Fibroblast of upper back skin (primary cell): ENCODE measurements at regions not wholly inside any gene's neighbourhood (a gene's known extent, or its start where the extent isn't known, plus 50 kb on each side); places are given as distances from the start of the nearest gene placed in this dataset.

Source experiments
- DNase-seq: peaks from one replicate; pipeline ENCODE4 v3.0.0-alpha.2; 2013

DNA sequence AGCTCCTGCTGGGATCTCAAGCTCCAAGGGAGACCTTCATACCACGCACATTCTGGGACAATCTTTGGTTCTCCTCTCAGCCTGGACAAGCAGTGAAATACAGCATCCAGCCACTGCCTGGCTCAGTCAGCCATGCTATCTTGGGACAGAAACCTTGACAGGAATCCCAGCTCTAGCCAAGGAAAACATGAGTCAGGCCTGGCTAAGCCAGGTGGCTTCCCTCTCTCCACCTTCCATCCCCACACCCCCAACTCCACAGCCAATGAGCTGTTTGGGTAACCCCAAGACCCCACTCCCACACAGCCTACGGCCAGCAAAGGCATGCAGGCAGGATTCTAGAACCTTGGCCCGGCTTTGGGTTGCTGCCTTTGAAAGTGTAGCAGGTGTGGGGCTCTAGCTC is 64.9 kb downstream of the MCFD2 start:
- DNase-seq = peak; percentile 91

DNA sequence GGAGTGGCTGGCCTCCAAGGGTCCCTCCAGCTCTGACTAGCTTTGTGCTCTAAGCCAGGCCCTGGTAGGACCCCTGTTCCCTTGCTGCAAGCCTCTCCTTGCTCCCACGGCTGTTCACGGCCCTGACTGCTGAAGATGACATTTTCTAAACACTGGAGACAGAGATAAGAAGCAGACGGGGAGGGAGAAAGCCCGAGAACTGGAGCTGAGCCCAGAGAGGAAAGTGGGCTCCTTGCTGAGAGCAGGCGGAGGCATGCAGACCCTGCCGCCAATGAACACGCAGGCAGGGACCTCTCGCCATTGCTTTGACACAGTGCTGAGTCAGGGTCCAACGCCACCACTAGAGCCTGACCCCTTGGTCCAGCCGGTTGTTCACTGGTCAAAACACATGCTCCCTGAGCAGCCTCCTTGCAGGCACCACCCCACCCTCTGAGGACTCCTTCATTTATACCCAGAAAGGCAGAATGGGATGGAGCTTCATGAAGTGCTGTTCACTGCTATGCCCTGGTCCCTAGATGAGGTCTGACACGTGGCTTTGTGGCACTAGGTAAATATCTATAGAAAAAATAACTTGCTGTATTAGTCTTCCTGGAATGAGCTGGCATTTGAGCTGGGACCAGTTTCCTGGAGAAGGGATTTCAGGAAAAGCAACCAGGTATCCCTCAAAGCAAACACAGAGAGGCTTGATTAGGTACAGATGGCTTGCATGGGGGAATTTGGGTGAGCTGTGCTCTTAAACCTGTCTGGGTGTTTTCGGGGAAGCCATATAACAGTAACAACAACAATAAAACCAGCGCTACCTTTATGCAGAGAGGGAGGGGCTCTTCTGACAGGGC is 65.7 kb downstream of the MCFD2 start:
- peak; percentile 68 for DNase-seq

DNA sequence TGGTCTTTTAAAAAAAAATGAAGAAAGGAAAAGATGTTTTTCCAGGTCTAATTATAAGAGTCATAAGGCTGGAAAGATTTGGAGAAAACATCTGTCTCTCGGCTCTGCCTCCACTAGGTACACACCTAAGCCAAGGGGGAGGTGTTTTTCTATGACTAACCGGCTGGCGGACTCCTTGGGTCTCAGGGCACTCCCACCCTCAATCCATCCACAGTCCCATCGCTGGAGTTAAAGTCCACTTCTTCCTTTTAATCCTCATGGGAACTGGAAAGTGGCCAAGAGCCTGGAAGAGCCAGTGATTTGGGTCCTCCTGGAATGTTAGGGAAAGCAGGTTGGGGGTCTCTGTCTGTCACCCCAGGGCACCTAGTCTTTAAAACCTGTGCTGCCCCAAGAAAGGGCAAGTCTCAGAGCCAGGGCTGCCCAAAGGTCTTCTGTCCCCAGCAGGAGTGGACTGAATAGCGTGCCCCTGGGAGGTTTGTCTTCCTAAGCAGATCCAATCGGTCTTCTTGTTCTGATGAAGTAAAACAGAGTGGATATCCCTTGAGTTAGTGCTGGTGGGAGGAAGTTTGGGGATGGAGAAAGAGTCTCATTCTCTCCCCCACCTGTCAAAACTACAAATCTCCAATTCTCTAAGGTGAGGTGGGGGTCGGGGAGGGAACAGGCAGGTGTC is 66.4 kb downstream of the MCFD2 start:
- DNase-seq = peak; percentile 60

DNA sequence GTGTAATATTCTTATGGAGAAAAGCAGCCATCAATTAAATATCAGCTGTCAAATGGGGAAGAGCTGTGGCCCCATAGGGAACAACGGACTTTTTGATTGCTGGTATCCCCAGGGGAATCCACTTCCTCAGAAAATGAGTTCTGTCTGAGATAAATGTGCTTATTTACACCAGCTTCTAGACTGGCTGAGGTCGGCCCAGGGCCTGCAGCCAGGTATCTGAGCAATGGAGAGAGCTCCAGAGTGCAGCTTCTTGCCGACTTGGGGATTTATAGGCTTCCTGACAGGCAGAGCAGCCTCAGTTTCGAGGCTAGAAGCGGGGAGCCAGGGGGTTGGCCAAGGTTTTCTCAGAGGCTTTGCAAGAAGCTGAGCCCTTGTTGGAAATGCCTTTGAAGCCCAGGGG is 67.2 kb downstream of the MCFD2 start:
- peak; percentile 90 for DNase-seq

DNA sequence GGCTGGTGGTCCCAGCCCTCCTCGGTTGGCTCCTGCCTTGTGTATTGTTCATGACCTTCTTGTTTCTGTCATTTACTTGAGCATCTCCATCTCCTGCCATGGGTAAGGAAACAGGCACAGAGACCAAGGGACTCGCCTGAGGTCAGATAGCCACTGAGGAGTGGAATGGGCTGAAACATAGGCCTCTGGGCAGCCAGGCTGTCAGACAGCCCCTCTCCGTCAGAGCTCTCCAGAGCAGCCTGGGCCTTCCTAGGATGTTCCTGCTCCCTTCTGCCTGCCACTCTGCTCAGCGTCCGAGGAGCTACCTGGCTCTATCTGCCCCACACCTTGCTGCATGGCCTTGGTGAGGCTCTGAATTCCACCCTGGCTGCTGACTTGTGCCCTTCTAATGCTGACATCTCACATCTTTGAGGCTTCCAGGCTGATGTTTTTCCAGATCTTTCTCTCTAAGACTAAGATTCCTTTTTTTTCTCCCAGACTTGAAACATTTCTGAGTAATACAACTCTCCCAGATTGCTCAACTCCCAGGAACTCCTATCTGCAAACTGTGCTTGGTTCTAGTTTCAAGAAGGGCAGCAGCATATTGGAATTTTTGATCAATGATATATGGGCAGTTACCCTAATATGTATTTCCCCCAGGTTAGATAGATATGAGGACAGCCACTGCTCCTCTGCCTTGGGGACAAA is 67.7 kb downstream of the MCFD2 start:
- peak; percentile 92 for DNase-seq

DNA sequence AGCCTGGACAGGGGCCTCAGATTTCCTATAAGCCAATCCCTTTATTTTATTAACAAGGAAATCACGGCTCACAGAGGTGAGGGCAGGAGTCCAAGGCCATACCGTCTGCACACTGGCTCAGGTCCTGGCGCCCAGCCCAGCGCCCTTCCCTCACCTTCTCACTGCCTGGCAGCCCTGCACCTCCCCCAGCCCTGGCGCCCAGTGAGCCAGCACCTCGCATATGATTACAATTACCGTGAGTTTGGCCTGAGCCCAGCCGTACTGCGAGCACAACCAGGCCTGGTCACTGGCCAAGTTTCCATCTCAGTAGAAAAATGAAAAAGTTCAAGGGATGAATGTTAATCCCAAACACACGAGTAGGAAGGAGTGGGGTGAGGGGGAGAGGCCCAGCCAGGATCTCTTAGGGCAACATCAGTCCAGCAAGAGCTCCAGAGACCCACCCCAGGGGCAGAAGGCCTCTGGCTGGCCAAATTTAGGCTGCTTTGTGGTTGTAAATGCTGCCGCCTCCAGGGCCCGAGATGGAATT is 68.4 kb downstream of the MCFD2 start:
- peak; percentile 99 for DNase-seq

DNA sequence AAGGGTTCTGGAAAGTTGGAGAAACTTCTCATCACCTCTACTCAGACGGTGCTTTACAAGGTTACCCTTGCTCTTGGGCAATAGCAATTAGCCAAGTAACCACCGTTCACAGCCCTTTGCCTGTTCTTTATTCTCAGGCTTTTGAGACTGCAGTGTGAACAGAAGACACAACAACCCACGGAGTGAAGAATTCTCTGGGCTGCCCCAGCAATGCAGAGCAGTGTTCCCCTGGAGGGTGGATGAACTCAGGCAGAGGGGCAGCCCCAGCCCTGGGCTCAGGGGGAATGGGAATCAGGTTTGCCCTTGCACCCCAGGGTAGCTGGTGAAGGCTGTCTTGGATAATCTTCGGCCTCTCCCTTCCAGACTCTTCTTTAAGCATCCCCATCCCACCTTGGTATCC is 69.1 kb downstream of the MCFD2 start:
- peak; percentile 31 for DNase-seq

DNA sequence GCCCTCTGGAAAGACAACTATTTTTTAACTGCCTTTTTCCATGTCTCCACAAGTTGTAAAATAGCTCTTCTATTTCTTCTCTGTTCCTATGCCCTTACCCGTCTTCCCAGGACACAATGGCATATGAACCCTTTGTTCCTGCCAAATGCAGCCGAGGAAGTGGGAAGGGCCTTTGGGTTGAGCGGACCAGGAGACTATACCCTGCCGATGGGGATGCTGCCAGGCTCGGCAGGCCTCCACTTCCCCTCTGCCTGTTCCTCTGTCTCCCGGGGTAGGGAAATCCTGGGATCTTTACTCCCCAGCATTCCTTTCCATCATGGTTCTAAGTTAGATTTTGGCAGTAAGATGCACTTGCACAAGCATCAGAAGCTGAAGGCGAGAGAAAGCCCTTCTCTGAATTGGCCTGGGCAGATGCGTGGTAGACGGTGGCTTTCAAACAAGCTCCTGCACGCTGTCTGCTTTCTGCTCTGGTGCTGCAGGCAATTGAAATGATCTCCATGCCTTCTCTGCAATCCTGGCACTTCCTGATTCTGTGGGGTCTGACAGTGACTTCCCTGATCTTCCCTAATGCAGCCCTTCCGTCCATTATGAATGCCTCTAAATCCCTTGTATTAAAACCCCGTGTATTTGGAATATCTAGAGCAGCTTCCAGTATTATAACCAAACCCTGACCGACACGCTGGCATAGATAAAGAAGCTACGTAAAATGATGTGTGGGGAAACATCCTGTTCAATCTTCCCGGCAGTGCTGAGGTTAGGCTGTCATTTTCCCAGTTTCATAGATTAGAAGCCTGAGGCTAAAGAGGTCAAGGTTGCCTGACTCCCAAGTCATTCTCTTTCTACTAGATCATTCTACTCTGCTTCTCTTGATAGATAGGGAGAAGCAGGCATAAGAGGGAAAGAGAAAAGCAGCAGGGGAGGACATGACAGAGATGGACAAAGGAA is 69.8 kb downstream of the MCFD2 start:
- DNase-seq = no peak

DNA sequence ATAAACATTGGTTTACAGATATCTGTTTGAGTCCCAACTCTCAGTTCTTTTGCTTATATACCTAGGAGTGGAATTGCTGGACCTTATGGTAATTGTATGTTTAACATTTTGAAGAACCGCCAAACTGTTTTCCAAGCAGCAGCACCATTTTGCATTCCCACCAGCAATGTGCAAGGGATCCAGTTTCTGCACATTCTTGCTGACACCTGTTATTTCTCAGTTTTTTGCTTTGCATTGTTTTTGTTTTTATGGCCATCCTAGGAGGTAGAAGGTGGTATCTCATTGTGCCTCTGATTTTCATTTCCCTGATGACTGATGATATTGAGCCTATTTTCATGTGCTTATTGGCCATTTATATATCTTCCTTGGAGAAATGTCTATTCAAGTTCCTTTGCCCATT is 71.2 kb downstream of the MCFD2 start:
- no peak for DNase-seq

DNA sequence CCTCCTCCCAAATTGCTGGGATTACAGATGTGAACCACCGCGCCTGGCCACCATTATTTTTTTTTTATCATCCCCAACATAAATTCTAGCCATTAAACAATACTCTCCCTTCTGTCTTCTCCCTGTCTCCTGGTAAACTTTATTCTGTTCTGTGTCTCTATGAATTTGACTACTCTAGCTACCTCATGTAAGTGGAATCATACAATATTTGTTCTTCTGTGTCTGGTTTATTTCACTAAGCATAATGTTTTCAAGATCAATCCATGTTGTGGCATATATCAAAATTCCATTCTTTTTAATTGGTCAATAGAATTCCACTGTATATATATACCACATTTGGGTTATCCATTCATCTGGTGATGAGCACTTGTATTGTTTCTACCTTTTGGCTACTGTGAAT is 71.6 kb downstream of the MCFD2 start:
- DNase-seq = no peak

DNA sequence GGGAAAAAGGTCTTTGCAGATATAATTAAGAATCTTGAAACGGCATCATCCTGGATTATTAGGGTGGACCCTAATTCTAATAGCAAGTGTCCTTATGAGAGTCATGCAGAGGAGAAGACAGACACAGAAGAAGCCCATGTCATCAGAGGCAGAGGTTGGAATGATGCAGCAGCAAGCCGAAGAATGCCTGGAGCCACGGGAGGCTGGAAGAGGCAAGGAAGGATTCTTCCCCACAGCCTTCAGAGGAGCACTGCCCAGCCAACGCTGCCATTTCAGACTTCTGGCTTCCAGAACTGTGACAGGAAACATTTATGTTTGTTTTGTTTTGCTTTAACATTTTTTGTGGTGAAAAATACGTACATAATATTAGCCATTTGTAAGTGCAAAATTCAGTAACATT is 72.3 kb downstream of the MCFD2 start:
- no peak for DNase-seq

DNA sequence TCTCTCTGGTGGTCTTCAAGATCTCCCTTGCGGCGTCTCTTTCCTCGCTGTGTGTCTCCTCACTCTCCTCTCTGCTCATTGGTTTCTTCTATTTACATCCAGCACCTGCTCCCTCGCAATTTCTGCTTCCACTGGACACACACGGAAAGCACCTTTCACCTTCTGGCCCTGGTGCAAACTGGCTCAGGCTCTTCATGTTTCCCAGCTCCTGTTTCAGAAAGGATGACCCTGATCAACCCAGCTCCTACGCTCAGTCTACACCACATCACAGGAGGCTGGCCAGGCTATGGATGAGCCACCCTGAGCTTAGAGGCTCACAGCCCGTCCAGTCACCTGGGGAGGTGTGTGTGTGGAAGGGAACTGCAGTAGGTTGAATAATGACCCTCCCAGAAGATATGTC is 72.7 kb downstream of the MCFD2 start:
- no peak for DNase-seq

DNA sequence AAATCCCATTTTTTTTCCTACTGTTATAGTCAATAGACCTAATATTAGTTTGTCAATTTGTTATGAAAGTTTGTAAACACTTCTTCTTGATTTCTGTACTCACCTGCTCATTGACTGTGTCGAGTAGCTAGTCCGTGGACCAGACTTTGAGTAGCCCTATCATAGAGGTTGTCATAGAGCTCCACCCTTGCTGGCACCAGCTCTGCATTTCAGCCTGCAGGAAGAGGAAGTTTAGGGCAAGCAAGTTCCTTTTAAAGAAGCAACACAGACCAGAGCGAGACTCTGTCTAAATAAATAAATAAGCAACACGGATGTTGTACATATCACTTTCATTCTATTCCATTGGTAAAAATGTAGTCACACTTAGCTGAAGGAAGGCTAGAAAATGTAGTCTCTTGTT is 74.0 kb downstream of the MCFD2 start:
- no peak for DNase-seq

DNA sequence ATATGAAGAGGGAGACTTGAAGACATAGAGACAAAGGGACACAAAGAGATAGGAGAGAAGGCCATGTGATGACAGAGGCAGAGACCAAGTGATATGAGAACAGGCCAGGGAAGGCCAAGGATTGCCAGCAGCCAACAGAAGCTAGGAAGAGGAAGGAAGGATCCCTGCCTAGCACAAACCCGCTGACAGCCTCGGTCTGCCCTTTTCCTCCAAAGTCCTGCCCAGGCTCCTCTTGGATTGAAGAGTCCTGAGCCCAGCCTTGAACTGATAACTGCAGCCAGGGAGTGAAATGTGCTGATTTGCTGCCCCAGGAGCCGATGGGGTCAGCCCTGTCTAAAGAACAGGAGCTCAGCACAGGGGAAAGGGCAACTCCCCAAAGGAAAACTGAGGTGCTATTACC is 76.6 kb downstream of the MCFD2 start:
- no peak for DNase-seq

DNA sequence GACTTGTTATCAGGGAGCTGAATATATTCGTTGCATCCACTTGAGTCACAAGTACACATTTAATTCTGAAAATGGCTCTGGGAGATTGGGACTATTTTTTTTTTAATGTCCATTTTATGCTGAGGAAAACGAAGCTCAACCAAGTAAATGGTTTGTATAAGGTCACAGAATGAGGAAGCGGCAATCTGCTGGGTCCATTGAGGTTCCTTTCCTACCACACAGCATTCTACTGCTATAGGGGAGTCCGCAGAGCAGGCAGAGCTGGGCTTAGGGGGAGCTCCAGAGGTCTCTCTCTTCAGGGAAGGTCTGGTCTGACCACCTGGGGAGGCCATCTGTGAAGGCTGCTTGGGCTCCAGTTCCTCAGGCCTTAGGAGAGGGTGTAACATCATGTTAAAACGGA is 77.9 kb downstream of the MCFD2 start:
- DNase-seq = no peak

DNA sequence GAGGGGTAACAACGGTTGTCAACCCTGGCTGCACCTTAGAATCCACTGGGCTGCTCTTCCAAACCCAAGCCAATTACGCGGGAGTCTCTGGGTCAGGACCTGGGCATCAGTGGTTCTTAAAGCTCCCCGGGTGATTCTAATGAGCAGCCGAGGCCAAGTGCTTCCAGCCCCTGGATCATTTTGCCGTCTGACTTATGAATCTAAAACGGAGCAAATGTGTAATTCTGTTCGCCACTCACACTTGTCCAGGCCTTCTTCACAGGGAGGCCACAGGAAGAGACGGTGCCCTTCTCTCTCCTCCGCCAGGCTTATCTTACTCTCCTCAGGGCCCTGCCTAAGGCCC is 78.5 kb downstream of the MCFD2 start:
- DNase-seq = no peak

DNA sequence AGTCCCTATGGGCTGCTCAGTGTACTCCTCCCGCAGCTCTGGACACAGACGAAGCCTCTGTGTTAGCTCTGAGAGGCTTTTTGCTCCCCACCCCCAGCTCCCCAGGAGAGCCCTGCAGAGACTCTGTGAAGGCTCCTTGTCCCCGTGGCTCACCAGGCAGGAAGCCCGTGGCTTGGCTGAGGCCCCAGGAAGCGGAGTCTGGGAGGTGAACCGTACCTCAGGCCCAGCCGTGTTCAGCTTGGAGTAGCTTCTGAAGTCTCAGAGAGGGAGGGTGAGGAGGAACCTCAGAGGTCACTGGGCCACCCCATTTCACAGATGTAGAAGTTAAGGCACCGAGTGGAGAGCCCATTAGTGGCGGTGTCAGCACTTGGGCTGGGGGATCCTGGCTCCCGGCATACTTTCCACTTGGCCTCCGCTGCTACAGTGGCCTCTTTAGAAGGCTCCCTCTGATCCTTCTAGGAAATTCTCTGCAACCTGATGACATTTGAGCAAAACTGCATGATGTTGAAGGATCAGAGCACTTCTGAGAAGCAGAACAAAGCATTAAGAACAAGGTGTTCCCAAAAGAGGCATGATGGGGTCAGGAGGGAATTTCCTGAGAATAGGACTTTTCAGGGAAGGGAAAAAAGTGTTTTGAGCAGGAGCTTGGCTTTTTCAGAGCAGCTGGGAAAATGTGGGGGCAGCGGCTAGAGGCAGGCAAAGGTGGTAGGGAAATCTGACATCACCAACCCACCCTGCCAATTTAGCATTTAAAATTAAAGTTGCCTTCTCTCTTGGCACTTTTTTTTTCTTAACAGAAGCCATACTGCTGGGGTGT is 79.1 kb downstream of the MCFD2 start:
- peak; percentile 91 for DNase-seq

DNA sequence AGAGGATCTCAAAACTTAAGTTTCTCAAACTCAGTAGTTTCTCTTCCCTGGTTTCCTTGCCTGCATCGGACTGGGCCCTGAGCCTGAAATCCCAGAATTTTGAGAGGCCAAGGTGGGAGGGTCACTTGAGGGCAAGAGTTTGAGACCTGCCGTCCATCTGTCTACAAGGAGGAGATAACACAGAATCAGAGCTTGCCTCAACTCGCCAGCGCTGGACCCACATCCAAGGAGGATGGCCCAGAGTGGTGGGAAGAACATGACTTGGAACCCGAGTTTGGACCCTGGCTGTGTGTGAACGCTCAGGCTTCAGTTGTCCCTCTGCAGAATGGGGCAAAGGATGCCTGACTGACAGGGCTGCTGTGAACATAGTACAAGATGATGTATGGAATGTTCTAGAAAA is 80.1 kb downstream of the MCFD2 start:
- DNase-seq = no peak

DNA sequence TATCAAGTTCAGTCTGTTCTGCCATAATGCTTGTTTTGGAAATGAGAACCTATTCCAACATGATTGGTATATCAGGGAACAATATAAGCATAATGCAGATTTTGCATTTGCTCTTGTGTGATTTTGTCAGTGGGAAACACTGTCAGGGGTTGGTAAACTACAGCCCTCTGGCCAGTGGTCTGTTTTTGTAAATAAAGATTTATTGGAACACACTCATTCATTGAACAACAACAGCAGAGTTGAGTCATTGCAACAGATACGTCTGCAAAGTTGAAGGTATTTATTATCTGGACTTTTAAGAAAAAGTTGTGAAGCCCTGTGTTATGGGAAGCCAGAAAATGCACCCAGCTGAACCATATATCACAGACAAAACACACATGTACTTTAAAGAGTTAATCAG is 83.1 kb downstream of the MCFD2 start:
- DNase-seq = no peak

DNA sequence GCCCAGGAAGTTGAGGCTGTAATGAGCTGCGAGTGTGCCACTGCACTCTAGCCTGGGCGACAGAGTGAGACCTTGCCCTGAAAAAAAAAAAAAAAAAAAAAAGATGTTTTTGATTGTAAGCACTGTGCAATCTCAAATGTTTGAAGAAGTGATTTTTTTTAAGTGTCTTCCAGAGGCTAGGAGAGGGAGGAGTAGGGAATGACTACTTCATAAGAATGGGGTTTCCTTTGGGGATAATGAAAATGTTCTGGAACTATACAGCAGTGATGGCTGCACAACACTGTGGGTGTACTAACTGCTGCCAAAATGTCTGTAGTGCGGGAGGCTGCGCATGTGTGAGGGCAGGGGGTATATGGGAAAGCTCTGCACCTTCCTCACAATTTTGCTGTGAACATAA is 83.7 kb downstream of the MCFD2 start:
- DNase-seq = no peak

DNA sequence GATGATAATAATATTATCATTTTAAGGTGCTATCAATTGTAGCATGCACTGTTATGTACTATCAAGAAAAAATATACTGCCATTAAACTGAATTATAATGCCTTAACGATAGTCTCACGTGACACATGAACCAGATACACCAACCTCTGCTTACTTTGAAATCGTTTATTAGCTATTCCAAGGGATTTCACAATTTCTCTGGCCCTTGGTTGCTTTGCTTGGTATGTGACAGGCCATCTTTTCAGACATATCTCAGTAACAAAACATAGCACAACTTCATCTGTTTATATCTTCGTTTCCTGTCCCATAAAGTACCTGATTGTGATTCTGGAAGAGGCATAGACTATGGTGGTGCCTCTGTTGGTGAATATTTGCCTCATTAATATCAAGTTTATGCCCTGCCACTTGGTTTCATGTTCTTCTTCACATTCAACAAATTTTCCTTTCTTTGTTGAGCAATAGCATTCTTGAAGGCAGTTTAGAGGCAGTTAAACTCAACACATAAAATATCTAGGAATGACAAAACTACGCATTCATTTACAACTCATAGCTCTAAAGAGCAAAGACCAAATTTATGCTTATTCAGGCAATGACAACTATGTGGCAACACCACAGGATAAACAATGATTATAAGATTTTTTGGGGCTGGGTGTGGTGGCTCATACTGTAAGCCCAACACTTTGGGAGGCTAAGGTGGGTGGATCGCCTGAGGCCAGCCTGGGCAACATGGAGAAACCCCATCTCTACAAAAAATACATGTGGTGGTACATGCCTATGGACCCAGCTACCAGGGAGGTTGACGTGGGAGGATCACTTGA is 84.3 kb downstream of the MCFD2 start:
- peak; percentile 69 for DNase-seq
